Caco-2 (cell line): ENCODE measurements at regions not wholly inside any gene's neighbourhood (a gene's known extent, or its start where the extent isn't known, plus 50 kb on each side); places are given as distances from the start of the nearest gene placed in this dataset.

Experiments
- BruUV-seq: library from RNA; stranded (reverse); fragments of 400-500 nt; replicated peaks from 2 replicates; lab custom pipeline; 2021; lab: Mats Ljungman, UMichigan
- CTCF ChIA-PET: fragments of 300-600 bp; sonication (Branson Sonifier 250); formaldehyde crosslinking; loops from one replicate; lab custom pipeline; 2022; ENCODE audit warnings: antibody characterized with exemption; lab: Charles Lee
- POLR2A ChIA-PET: fragments of 300-600 bp; sonication (Branson Sonifier 250); formaldehyde crosslinking; loops from one replicate; lab custom pipeline; 2022; ENCODE audit warnings: antibody characterized with exemption; lab: Charles Lee
- DNase-seq, 2 experiments: peaks; one replicate each; pipeline versions ENCODE4 v3.0.0 to v3.0.0-alpha.2; 2020 to 2022
- H3K27me3 ChIP-seq: replicated peaks from 2 replicates; pipeline ENCODE4 v1.6.0; 2011; ENCODE audit warnings: low read length; ENCODE audit not compliant: control insufficient read depth, insufficient read depth
- H3K36me3 ChIP-seq: 2 replicates; pipeline ENCODE4 v1.5.1; 2011; ENCODE audit warnings: low read length; ENCODE audit not compliant: control insufficient read depth, insufficient read depth
- H3K4me1 ChIP-seq: fragments of 250-450 bp; sonication (Bioruptor Pico); 2 replicates; pipeline ENCODE4 v1.5.1; 2020; ENCODE audit warnings: mild to moderate bottlenecking
- H3K4me3 ChIP-seq: 2 replicates; pipeline ENCODE4 v1.5.1; 2011; ENCODE audit warnings: low read depth, mild to moderate bottlenecking, control low read depth, low read length
- H3K9me3 ChIP-seq: fragments of 250-450 bp; sonication (Bioruptor Pico); 2 replicates; pipeline ENCODE4 v1.5.1; 2020; ENCODE audit warnings: mild to moderate bottlenecking, moderate library complexity
- H3K27ac Mint-ChIP-seq: one replicate; pipeline ENCODE4 v1.8.0; 2022; ENCODE audit warnings: mixed read lengths; ENCODE audit not compliant: unreplicated experiment
- H3K27me3 Mint-ChIP-seq: one replicate; pipeline ENCODE4 v1.8.0; 2022; ENCODE audit warnings: mixed read lengths; ENCODE audit not compliant: insufficient read depth, unreplicated experiment
- H3K36me3 Mint-ChIP-seq: one replicate; pipeline ENCODE4 v1.8.0; 2022; ENCODE audit warnings: mild to moderate bottlenecking, mixed read lengths; ENCODE audit not compliant: insufficient read depth, unreplicated experiment
- H3K4me1 Mint-ChIP-seq: one replicate; pipeline ENCODE4 v1.8.0; 2022; ENCODE audit warnings: low read depth, mixed read lengths; ENCODE audit not compliant: unreplicated experiment
- H3K4me3 Mint-ChIP-seq: one replicate; pipeline ENCODE4 v1.8.0; 2022; ENCODE audit warnings: mild to moderate bottlenecking, moderate library complexity, mixed read lengths; ENCODE audit not compliant: unreplicated experiment
- H3K9me3 Mint-ChIP-seq: one replicate; pipeline ENCODE4 v1.8.0; 2022; ENCODE audit warnings: mixed read lengths; ENCODE audit not compliant: unreplicated experiment
- intact Hi-C: fragments of 100-400 bp; cut with micrococcal nuclease; formaldehyde crosslinking; loops from one replicate; pipeline ENCODE4 v1.10.0; 2022; ENCODE audit not compliant: unreplicated experiment
- TF ChIP-seq, protein P1 (sequence below), 2 experiments: fragments of 200-600 bp in 1 of 2; IDR thresholded peaks; 1 replicate in 1 of 2; 2 replicates in 1 of 2; pipeline versions ENCODE4 v1.5.1 to v1.8.0; 2011 to 2022; ENCODE audit warnings: antibody characterized with exemption in 1 of 2, control low read depth in 1 of 2, inconsistent platforms in 1 of 2, low read depth in 1 of 2, low read length in 1 of 2, mild to moderate bottlenecking in 1 of 2, moderate library complexity in 1 of 2; ENCODE audit not compliant: insufficient read depth in 1 of 2, severe bottlenecking in 1 of 2, unreplicated experiment in 1 of 2

DNA sequence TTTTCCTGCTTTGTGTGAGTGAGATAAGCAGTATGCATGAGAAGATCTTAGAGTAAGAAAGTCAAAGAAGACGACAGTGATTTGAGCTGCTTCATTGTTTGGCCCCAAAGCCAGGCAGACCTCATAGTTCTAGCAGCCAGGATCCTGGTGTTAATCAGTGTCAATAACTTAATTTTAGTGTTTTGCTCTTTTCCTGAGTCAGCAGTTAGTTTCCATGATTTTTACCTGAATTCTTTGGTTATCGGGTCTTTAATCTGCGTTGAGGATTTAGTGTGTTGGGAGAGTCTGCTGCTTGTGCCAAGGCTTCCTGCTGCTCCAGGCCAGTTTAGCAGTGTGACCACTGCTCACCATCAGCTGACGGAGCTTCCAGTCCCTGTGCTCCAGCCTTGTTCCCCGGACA is 241.6 kb upstream of the SOX5 start:
- no peak for DNase-seq
- Histone ChIP-seq H3K36me3 (no peaks in the 10 kb centered on the region), H3K9me3 (no peaks in the 10 kb centered on the region), H3K4me3 (no peak overlapping the region), H3K27me3 (no peaks in the 10 kb centered on the region), H3K4me1 (peaks cover 14% of the 10 kb centered on the region)
- ChIA-PET POLR2A (no interaction called here), CTCF (no interaction called here)
- TF ChIP-seq, protein P1, sequence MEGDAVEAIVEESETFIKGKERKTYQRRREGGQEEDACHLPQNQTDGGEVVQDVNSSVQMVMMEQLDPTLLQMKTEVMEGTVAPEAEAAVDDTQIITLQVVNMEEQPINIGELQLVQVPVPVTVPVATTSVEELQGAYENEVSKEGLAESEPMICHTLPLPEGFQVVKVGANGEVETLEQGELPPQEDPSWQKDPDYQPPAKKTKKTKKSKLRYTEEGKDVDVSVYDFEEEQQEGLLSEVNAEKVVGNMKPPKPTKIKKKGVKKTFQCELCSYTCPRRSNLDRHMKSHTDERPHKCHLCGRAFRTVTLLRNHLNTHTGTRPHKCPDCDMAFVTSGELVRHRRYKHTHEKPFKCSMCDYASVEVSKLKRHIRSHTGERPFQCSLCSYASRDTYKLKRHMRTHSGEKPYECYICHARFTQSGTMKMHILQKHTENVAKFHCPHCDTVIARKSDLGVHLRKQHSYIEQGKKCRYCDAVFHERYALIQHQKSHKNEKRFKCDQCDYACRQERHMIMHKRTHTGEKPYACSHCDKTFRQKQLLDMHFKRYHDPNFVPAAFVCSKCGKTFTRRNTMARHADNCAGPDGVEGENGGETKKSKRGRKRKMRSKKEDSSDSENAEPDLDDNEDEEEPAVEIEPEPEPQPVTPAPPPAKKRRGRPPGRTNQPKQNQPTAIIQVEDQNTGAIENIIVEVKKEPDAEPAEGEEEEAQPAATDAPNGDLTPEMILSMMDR (IDR thresholded peaks at IDR 0.05; ENCODE audit: insufficient read depth in 1 of 2, low read depth in 1 of 2, low read length in 1 of 2, severe bottlenecking in 1 of 2, unreplicated experiment in 1 of 2) = no peak
- H3K4me1 Mint-ChIP-seq = peaks cover 15% of the 10 kb centered on the region
- BruUV-seq = no TSS peak
- no peak overlapping the region for H3K4me3 Mint-ChIP-seq
- no peaks in the 10 kb centered on the region for H3K9me3 Mint-ChIP-seq
- no peaks in the 10 kb centered on the region for H3K27me3 Mint-ChIP-seq
- intact Hi-C loops = no loop called here
- no peak overlapping the region for H3K27ac Mint-ChIP-seq
- H3K36me3 Mint-ChIP-seq = no peaks in the 10 kb centered on the region

GRCh38 chr12:24185782-24186181 is 236.3 kb upstream of the SOX5 start:
- intact Hi-C loops = no loop called here
- Histone ChIP-seq H3K27me3 (no peaks in the 10 kb centered on the region), H3K9me3 (no peaks in the 10 kb centered on the region), H3K4me3 (no peak overlapping the region), H3K4me1 (peaks cover 18% of the 10 kb centered on the region), H3K36me3 (no peaks in the 10 kb centered on the region)
- no peak for DNase-seq
- Mint-ChIP-seq H3K4me1 (peaks cover 16% of the 10 kb centered on the region), H3K9me3 (no peaks in the 10 kb centered on the region), H3K27me3 (no peaks in the 10 kb centered on the region), H3K27ac (no peak overlapping the region), H3K36me3 (no peaks in the 10 kb centered on the region), H3K4me3 (no peak overlapping the region)
- CTCF ChIA-PET = no interaction called here
- POLR2A ChIA-PET = no interaction called here
- TF ChIP-seq, protein P1 (IDR thresholded peaks at IDR 0.05; ENCODE audit: insufficient read depth in 1 of 2, low read depth in 1 of 2, low read length in 1 of 2, severe bottlenecking in 1 of 2, unreplicated experiment in 1 of 2) = no peak
- BruUV-seq = no TSS peak

DNA sequence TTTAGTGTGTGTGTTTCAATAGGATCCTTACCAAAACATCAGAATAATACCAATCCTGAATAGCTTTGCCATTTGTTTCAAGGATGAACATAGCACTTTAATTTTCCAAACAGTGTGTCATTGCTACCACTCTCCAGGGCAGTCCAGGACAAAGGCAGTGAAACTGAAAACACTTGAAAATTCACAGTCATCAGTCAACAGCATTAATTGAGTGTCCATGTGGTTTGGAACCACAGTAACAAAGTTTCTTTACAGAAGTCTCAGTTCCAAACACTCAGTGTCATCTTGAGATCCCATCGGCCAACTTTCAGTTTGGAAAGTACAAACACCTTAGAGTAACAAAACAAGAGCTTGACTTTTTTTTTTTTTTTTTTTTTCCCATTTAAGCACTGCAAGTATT is 228.4 kb upstream of the SOX5 start:
- Histone ChIP-seq H3K9me3 (no peaks in the 10 kb centered on the region), H3K27me3 (no peaks in the 10 kb centered on the region), H3K36me3 (no peaks in the 10 kb centered on the region), H3K4me1 (0 out of 2 replicates have a peak, but pooled peaks cover 5% of the 10 kb centered on the region), H3K4me3 (no peak overlapping the region)
- BruUV-seq = no TSS peak
- Mint-ChIP-seq H3K27ac (no peak overlapping the region), H3K4me3 (no peak overlapping the region), H3K9me3 (no peaks in the 10 kb centered on the region), H3K27me3 (no peaks in the 10 kb centered on the region), H3K36me3 (no peaks in the 10 kb centered on the region), H3K4me1 (peaks cover 6% of the 10 kb centered on the region)
- TF ChIP-seq, protein P1 (IDR thresholded peaks at IDR 0.05; ENCODE audit: insufficient read depth in 1 of 2, low read depth in 1 of 2, low read length in 1 of 2, severe bottlenecking in 1 of 2, unreplicated experiment in 1 of 2) = no peak
- ChIA-PET POLR2A (interaction anchor here (0.6 kb wide), 1 partner anchor 384 kb away, joined by 3 read pairs; no protein-coding TSS in a partner anchor), CTCF (interaction anchor here (0.7 kb wide), 1 partner anchor 27 kb away, joined by 3 read pairs; no protein-coding TSS in a partner anchor)
- intact Hi-C loops = no loop called here
- DNase-seq = no peak
